Left renal pelvis (tissue), 4 donors: ENCODE measurements at regions not wholly inside any gene's neighbourhood (a gene's known extent, or its start where the extent isn't known, plus 50 kb on each side); places are given as distances from the start of the nearest gene placed in this dataset.

Source experiments
- DNase-seq, 4 donors: peaks; one replicate each; pipeline ENCODE4 v3.0.0-alpha.2; 2013; ENCODE audit warnings: low read depth in 4 of 4, low spot score in 3 of 4

DNA sequence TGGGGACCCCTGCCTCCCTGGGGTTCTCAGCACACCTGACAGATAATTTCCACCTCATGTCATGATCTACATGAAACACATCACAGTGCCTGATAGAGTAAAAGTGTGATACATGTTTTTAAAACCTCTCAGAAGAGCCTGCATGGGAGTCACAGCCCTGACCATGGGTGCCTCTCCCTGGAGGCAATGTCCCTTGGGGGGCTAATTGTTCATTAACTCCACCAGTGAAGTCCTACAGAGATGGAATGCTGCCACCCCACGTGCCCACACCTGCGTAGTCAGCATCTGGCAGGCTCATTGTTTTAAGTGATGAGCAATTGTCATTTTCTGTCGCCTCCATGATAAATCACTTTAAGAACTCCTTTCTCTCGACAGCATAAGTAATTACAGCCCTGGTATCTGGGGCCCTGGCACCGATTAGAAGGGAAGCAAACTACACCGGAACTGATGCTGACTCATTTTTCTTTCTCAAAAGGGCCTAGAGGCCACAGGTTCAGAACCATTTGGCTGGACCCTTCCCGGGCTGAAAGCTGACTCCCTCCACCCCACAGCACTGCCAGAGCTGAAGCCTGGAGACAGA, 109.6 kb upstream of the GJB5 start:
- no peak for DNase-seq

DNA sequence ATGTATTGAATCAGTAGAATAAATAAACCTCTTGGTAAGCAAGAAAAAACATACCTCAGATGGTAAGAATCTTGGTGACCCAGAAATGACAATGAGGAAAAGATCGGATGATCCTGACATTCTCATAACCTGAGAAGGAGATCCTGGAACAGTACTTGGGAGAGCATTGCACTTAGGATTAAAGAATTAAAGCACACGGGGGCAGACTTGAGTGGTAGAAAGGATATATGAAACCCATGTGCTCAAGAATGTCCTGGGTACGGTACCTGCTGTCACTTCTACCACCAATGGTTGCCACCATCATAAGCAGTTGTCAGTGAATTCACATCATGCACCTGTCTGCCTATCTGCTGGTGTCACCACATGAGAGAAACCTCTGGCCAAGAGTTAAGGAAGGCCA, 108.9 kb upstream of the GJB5 start:
- DNase-seq: no peak

DNA sequence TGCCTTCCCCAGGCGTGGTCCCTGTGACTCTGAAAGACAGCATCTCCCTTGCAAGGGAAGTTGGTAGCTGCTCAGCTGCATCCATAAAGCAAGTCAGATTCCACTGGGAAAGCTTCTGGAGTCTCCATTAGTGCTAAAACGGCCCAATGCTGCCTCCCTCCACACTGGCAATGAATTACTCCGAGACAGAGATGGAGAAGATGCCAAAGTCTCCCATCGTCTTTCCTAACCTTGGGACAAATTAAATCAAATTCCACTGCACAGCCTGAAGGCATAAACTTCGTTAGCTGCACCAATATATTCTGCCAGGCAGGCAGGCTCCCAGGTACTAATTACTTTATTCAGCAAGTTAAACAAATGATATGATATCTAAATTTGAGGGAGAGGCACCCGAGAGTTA, 106.3 kb upstream of the GJB5 start:
- DNase-seq: no peak

GRCh38 chr1:34650090-34650489, 104.8 kb upstream of the GJB5 start:
- no peak for DNase-seq

- no peak for DNase-seq
Observed at GRCh38 chr1:34650800-34651199, 104.0 kb upstream of the GJB5 start.

- no peak for DNase-seq
Observed at GRCh38 chr1:34653110-34653509, 101.7 kb upstream of the GJB5 start.

- DNase-seq: no peak
Observed at GRCh38 chr1:34655206-34655874, 99.5 kb upstream of the GJB5 start.

DNA sequence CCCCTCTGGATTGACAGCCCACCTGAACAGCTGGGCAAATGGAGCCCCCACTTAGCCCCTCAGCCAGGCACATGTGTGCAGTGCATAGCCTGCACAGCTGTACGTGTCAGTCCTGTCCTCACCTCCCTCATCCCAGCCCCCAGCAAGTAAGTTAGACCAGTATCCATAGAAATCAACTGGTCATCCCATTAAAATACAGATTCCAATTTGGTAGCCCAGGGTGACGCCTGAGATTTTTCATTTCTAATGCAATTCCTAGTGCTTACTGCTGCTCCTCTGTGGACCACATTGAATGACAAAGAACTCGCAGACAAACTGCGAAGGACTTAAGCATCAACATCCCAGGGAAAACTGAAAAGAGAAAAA, 99.0 kb upstream of the GJB5 start:
- no peak for DNase-seq

DNA sequence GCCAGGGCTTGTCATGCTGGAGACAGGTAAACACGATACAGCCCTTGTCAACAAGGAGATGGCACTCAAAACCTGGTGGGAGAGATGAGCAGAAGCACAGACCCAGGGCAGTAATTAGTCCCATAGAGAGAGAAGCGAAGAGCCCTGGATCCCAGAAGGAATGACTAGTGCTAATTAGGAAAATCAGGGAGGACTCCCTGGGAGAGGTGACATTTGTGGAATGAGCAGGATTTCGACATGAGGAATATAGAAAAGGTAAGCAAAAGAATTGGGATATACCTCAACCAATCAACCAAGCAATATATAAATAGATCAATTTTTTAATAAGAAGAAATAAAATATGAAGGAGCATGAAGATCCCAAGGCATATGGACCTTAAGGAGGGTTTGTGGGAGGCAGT, 98.5 kb upstream of the GJB5 start:
- DNase-seq: no peak

- no peak for DNase-seq
Observed at GRCh38 chr1:34656731-34657130, 98.1 kb upstream of the GJB5 start.

GRCh38 chr1:34657266-34657665, 97.6 kb upstream of the GJB5 start:
- DNase-seq: no peak

DNA sequence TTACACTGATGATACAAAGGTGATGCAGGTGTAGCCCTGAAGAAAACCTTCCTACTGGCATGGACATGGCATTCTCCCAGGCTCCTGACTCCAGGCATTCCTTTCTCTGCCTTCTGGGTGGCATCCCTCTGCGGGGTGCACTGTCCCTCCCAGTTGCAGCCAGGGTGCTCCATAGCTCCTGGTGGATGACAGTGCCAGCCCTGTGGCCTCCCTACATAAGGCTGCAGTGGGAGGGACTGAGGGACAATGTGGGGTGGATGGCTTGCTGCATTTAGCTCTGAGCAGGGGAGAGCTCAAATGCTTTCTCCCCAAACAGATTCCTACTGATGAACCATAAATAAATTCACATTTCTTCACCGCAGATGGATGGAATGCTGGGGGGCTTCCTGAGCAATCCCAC, 97.0 kb upstream of the GJB5 start:
- no peak for DNase-seq

DNA sequence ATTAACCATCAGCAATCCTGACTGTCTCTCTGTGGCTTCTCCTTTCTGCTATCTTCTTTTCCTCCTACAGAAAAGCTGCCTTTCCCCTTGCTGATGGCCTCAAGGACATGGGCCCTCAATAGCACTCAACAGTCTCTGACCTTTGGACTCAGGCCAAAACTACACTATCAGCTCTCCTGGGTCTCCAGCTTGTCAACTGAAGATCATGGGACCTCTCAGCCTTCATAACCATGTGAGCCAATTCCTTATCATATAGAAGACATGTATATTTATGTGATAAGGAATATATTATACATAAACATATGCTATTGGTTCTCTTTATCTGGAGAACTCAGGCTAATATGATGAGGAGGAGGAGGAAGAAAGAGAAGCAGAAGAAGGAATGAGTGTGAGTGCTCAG, 91.8 kb upstream of the GJB5 start:
- no peak for DNase-seq

- DNase-seq: no peak
Observed at GRCh38 chr1:34668063-34668462, 86.8 kb upstream of the GJB5 start.

DNA sequence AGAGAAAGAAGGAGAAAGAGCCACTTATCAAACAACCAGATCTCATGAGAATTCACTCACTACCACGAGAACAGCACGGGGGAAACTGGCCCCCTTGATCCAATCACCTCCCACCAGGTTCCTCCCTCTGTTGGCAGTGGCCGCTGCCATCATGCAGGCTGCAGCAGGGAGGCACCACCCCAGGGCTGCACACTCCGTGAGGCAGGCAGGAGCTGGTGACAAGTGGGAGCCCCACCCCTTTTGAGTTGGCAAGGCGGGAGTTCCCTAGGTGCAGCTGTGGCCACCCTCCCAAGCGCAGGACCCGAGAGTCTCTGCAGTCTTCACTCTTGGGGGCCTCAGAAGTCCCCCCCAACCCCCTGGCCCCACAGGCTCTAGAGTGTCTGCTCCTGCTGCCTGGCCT, 83.9 kb upstream of the GJB5 start:
- DNase-seq: no peak

- DNase-seq: no peak
Observed at GRCh38 chr1:34671887-34672286, 83.0 kb upstream of the GJB5 start.

DNA sequence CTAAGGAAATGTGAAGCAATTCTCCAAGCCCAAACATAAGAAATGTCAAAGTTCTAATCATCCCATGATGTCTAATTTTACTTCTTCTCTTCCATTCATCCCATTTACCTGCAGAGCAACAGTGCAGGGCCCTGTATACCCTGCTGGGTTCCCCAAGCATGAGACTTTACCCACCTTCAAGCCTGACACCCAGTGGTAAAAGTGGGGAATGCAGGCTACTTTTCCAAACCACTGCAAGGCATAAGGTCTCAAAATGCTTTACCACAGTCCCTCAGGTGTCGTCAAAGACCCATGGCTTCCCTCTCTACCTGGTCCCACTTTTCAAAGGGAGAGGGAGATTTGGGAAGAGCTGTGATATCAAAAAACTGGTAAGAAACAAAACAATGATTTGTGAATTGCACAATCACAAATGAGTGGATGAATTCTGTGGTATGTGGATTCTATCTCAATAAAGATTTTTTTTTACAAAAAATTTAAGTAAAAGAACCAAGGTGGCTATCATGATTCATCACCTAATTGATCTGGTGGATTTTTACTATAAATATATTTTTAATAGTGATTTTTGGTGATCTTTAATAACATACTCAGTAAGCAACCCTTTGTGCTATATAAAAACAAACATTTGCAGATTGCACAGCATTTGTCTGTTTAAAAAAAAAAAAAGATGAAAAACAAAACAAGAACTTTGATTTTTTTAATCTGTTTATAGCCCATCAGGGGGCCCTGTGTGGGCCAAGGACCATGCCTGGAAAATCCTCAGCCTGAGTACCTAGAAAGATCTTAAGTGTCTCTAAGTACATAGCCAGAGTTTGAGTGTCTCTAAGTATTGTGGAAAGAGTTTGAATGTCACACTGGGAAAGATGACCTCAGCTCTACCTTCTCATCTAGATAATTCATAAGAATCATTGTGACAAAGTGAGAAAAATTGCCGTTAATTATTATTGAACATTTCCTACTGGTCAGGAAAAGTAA, 73.1 kb upstream of the GJB5 start:
- DNase-seq: peak in 2 of 4 donors; percentile 12 to 29

DNA sequence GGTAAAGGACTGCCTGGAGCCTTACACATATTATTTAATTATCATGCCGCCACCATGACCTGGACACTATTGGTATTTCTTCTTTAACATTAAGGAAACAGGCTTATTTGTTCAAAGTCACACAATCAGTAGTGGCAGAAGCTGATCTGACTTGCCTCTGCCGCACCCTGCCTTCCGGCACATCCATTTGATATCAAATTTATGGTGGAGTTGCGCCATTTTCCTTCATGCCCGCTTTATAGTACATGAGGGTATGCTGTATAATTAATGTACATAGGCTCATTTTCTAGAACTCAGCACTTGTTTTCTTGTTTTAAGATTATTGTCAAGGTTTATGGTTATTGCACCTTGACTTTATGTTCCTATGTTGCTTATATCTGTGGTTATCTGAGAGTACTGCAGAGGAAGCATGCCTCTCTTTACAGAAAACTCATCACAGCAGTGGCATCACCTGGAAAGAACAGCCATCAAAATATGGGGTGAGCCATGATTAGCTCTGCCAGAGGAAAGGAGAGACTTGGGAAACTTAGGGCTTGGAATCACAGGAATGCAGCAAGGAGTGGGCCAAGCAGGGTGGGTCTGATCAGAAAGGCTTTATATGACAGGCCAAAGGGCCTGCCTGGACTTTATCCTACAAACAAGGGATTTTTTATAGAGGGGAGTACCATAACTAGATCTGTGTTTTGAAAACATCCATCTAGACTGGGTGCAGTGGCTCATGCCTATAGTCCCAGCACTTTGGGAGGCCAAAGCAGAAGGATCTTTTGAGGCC, 72.2 kb upstream of the GJB5 start:
- no peak for DNase-seq

GRCh38 chr1:34683616-34684015, 71.2 kb upstream of the GJB5 start:
- DNase-seq: no peak

- no peak for DNase-seq
Observed at GRCh38 chr1:34684266-34684665, 70.6 kb upstream of the GJB5 start.

GRCh38 chr1:34685225-34685624, 69.6 kb upstream of the GJB5 start:
- DNase-seq: no peak
